GM18858 (cell line): ENCODE measurements at regions not wholly inside any gene's neighbourhood (a gene's known extent, or its start where the extent isn't known, plus 50 kb on each side); places are given as distances from the start of the nearest gene placed in this dataset.

Experiments
- ATAC-seq: cut with Tn5 transposase; IDR thresholded peaks from one replicate; pipeline ENCODE4 v1.9.1; 2021; ENCODE audit not compliant: unreplicated experiment

- ATAC-seq = no peak
Observed at GRCh38 chr1:57683037-57683942, 259.4 kb upstream of the DAB1 start.

- ATAC-seq = no peak
Observed at GRCh38 chr1:57678138-57678537, 254.3 kb upstream of the DAB1 start.

- ATAC-seq = no peak
Observed at GRCh38 chr1:57675776-57676175, 251.9 kb upstream of the DAB1 start.

GRCh38 chr1:57674801-57675200 is 250.9 kb upstream of the DAB1 start:
- no peak for ATAC-seq

GRCh38 chr1:57672346-57673140 is 248.7 kb upstream of the DAB1 start:
- no peak for ATAC-seq

- no peak for ATAC-seq
Observed at GRCh38 chr1:57671750-57672149, 247.9 kb upstream of the DAB1 start.

GRCh38 chr1:57659804-57660203 is 235.9 kb upstream of the DAB1 start:
- ATAC-seq = no peak

GRCh38 chr1:57655161-57655560 is 231.3 kb upstream of the DAB1 start:
- ATAC-seq = no peak

GRCh38 chr1:57644667-57645066 is 220.8 kb upstream of the DAB1 start:
- no peak for ATAC-seq

- no peak for ATAC-seq
Observed at GRCh38 chr1:57638239-57638638, 214.4 kb upstream of the DAB1 start.

- no peak for ATAC-seq
Observed at GRCh38 chr1:57637155-57637554, 213.3 kb upstream of the DAB1 start.

GRCh38 chr1:57633881-57634280 is 210.0 kb upstream of the DAB1 start:
- no peak for ATAC-seq

- no peak for ATAC-seq
Observed at GRCh38 chr1:57633056-57633455, 209.2 kb upstream of the DAB1 start.

GRCh38 chr1:57632401-57632800 is 208.5 kb upstream of the DAB1 start:
- ATAC-seq = no peak

- ATAC-seq = no peak
Observed at GRCh38 chr1:57627612-57628011, 203.8 kb upstream of the DAB1 start.

GRCh38 chr1:57623791-57624538 is 200.1 kb upstream of the DAB1 start:
- ATAC-seq = no peak

- ATAC-seq = no peak
Observed at GRCh38 chr1:57623039-57623790, 199.4 kb upstream of the DAB1 start.

- ATAC-seq = no peak
Observed at GRCh38 chr1:57621776-57622175, 197.9 kb upstream of the DAB1 start.

- no peak for ATAC-seq
Observed at GRCh38 chr1:57620605-57621004, 196.7 kb upstream of the DAB1 start.

GRCh38 chr1:57616921-57617320 is 193.1 kb upstream of the DAB1 start:
- ATAC-seq = no peak

GRCh38 chr1:57615956-57616355 is 192.1 kb upstream of the DAB1 start:
- no peak for ATAC-seq
